ENCODE measurements at regions not wholly inside any gene's neighbourhood (a gene's known extent, or its start where the extent isn't known, plus 50 kb on each side); places are given as distances from the start of the nearest gene placed in this dataset.

DNA sequence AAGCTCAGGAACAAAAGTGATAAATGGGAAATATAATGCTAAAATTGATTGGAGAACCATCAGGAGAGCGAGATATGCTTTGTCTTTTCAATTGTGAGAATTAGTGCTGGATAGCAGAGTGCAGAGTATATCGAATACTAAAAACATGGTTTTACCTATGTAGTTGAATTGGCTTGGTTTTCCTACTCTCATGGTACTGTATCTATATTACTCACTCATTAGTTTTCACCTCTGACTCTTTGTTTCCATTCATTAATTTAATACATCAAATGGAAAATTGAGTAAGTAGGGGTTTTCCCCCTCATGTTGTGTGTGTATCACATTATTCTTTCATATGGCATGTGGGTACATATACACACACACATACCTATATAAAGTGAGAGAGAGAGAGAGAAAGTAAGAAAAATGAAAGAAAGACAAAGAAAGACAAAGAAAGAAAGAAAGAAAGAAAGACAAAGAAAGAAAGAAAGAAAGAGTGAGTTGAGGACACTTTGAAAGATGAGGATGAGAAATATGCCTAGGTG lies 1574.5 kb downstream of the MRPL39 start (continued):
- no peak for TF ChIP-seq BRCA1 (IDR thresholded peaks at IDR 0.05; ENCODE audit: low read depth, low read length)
- TF ChIP-seq MAFK (IDR thresholded peaks at IDR 0.05; ENCODE audit: low read depth, low read length) = no peak
- TF ChIP-seq EZH2 (IDR thresholded peaks at IDR 0.05; ENCODE audit: low read depth, low read length, severe bottlenecking) = no peak
- no peak for TF ChIP-seq MAX (IDR thresholded peaks at IDR 0.05)
- no peak for TF ChIP-seq NANOG (IDR thresholded peaks at IDR 0.05; ENCODE audit: insufficient read depth, low read depth, low read length, poor library complexity, severe bottlenecking)
- no peak for TF ChIP-seq CBX5 (IDR thresholded peaks at IDR 0.05; ENCODE audit: low read depth, low read length)
- TF ChIP-seq SP2 (IDR thresholded peaks at IDR 0.05; ENCODE audit: low read length) = no peak
